NCI-H345 (cell line): ENCODE measurements at regions not wholly inside any gene's neighbourhood (a gene's known extent, or its start where the extent isn't known, plus 50 kb on each side); places are given as distances from the start of the nearest gene placed in this dataset.

ENCODE experiments used
- DNase-seq: peaks from one replicate; lab custom pipeline; 2025; lab: John Stamatoyannopoulos, UW

GRCh38 chr16:27719106-27719445, 169.1 kb downstream of the KATNIP start:
- DNase-seq, result no peak

- DNase-seq, result no peak
Observed at GRCh38 chr16:27720731-27721530, 171.0 kb downstream of the KATNIP start.

DNA sequence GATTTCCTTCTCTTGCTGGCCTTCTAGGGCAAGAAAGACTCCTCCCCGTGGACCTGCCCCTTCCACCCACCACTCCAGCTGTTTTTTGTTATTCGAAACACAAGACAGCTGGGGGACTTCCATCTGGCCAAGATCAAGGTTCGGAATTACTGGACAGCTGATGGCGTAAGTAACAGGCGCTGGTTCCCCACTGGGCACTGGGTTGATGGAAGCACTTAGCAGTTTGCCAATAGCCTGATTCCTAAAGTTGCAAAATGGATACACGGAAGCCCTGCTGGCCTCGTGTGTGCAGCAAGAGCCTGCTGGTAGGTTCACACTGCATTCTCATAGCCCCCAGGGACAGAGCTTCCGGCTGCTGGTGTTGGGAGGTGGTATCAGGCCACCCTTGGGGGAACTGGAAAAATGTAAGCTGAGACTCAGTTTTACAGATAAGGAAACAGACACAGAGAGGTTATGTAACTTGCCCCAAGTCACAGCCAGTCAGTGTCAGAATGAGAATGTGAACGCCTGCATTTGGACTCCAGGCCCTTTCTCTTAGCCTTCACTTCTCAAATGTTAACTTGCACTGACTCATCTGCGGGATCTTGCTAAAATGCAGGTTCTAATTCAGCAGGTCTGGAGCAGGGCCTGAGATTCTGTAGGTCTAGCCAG, 171.7 kb downstream of the KATNIP start:
- DNase-seq, result no peak

GRCh38 chr16:27722207-27722606, 172.3 kb downstream of the KATNIP start:
- DNase-seq, result no peak

- no peak for DNase-seq
Observed at GRCh38 chr16:27722892-27723450, 173.0 kb downstream of the KATNIP start.

DNA sequence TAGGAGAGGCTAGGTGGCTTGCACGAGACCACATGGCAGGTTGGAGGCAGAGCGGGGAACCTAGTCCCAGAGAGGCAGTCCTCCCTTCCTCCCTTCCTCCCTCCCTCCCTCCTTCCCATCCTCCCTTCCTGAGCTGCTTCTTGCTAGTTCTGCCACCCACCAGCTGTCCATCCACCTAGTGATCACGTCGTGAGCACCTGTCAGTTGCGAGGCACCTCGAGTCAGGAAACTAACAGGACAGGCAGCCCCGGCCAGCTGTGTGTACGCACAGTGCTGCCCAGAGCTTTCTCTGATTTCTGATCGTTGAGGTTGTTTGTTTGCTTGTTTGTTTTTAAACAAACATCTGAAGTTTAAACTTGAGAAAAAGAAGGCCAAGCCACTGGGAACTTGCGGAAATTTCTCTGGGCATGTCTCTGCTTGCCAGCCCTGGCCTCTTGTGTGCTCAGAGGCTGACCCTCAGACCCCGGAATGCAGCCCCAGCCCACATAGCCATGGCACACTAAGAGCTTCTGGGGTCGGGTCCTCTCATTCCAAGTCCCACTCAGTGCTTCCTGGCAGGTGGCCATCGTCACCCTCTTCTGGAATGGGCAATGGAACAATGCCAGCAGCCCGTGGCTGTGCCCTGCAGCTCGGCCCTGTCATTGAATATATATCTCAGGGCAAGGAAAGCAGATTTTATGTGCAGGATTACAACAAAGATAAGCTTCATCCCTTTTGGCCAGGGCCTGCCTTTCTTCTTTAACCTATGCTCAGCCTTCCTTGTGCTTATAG, 174.0 kb downstream of the KATNIP start:
- DNase-seq, result no peak

DNA sequence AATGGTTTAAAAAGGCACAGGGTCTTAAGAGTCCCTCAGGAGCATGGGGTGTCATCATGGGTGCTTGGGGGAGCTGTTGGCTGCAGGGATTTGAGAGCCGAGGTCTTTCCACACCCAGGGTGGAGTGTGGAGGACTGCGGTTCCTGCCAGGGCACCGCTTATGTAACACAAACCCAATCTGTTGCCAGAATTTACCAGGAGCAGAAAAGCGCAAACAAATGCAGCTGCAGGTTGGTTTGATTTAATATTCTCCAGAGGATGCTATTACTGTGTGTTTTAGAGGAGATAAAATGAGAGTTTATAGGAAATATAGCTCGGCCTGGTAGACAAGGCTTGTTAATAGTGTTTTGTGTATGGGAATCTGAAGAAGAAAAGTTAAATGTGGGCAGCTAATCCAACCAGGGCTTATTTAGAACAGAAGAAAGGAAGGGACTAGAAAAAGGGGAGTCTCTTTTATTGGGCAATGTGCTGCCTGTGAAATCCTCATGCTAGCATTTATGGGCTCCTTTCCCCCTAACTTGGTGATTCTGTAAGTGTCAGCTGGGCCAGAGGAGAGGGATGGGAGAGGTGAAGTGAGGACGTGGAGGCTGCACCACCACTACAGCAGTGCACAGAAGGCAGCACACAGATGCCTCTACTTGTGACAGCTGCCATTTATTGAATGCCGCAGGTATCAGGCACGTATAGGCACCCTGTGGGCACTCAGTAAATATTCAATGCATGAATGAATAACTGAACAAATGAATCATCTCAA, 174.7 kb downstream of the KATNIP start:
- DNase-seq, result no peak

DNA sequence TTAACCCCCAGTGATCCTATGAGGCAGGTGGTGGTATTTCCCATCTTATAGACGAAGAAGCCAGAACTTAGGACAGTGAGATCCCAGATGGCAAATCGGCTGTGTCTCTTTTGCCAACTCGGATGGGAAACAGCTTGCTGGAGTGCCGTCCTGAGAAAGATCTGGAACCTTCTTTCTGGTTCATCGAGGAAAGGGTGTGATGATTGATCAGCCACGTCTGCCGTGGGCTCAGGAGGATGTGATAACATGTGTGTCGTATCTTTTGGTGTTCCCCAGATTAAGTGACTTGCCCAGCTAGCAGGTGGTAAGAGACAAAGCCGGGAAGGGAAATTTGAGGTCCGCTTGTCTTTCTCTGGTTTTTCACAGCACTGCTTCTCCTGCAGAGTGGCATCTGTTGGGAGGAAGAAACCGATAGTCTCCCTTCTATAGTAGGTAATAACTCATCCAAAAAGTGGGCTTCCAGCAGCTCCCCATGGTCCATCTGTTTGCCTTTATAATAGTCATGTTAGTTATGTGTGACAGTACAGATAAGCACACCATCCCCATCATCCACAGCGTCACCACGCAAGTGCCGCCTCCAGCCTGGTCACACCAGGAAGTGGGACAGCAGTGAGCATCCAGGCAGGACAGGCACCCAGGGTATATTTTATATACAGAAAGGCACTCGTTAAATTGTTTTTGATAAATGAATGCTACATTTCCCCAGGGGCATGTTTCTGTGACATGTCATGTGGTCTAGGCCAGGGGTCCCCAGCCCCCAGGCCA, 175.5 kb downstream of the KATNIP start:
- DNase-seq, result no peak

DNA sequence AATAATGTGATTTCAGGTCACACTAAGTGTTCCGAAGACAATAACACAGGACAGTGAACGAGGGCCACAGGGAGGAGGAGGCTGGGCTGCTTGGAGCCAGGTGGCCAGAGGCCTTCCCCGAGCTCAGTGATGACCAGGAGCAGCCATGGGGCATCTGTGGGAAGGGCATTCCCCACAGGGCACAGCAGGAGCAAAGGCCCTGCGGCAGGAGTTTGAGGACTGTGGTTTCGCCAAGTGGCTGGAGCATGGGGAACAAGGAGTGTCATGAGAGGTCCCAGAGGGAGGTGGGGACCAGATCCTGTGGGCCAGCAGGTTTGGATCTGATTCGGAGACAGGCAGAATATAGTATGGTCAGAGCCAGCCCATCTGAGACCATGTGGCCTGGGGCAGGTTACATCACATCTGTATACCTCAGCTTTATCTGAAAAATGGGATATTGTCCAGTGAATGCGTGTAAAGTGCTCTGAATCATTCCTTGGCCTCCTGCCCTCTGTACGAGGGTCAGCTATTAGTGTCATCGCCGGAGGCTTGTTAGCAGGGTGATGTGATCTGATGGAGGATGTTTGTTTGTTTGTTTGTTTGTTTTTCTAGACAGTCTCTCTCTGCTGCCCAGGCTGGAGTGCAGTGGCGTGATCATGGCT, 176.8 kb downstream of the KATNIP start:
- DNase-seq, result no peak

DNA sequence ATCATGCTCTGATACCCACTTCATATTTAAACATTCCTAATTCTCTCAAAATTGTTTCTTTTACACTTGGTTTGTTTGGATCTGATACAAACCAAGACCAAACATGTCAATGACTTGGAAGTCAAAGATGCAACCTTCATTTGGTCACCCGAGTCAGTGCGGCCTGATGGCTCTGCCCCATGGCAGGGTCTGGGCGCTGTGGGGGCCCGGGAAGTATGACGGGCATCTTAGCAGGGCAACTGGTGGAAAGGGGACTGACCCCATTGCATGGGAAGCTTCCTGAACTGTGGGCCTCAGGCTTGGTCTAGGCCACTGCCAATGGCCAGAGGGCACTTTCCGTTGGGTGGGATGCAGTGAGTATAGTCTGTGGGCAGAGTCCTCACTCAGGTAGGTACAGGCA, 178.0 kb downstream of the KATNIP start:
- DNase-seq, result no peak

DNA sequence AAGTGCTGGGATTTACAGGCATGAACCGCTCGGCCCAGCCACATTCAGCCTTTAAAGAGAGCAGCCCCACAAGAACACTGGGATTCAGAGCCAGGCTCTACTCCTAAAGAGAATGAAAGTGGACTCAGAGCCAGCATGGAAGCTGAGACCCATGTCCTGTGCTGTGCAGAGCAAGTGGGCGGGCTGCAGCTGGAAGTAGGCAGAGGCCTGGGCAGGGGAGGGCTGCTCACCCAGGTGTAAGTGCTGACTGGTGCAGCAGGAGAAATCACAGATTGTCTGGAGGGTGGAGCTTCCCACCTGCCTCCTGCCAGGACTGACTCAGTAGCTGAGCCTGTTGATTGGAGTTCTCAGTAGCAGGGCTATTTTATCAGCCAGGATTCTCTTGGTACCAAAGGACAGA, 178.7 kb downstream of the KATNIP start:
- DNase-seq, result no peak

GRCh38 chr16:27729516-27730304, 179.8 kb downstream of the KATNIP start:
- DNase-seq, result no peak

- DNase-seq, result no peak
Observed at GRCh38 chr16:27730661-27731210, 180.8 kb downstream of the KATNIP start.

DNA sequence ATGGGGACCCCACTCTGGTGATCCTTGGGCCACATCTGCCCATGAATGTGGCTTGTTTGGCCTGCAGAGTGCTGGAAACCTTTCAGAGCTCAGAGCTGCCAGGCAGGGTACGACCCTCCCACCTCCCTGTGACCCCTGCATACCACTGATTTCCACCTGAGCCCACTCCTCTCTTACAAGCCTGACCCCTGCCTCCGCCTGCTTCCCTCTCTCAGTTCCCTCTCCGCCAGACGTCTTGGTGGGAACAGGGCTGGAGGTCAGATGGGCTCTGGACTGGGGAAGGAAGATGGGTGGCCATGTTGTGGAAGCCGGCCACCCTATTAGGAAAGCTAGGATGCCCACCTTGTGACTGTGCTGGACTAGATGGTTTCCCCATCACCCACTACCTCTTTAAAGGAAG, 185.1 kb downstream of the KATNIP start:
- no peak for DNase-seq

DNA sequence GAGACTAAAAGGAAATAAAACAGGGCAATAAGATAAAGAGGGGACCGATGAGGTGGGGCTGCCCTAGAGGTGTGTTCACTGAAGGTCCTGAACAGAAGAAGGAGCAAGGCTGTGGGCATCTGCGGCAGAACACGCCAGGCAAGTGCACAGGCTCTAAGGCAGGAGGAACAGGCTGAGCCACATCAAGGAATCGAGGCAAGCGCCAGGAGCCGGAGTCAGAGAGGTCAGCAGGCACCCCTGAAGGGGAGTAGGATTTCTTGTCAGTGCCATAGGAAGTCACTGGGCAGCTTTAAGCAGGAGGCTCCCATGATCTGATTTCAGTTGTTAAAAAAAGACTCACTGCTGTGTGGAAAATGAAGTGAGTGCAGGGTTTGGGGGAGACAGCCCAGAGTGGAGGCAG, 186.5 kb downstream of the KATNIP start:
- DNase-seq, result no peak

DNA sequence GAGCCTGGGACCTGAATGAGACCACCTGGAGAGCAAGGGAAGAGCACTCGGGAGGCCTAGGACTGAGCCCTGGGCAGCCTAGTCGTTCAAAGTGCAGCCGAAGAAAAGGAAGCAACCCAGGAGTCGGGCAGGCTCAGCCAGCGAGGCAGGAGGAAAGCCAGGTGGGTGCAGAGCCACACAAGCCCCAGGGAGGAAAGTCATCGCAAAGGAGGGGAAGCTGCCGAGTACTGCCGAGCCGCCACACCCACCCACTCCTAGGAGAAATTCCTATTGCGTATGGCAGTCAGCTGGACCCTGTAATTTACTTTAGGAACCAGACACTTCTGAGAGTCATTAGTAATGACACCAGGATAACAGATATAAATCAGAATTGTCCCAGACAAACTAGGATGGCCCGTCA, 187.6 kb downstream of the KATNIP start:
- DNase-seq, result no peak
